Vagina (tissue), 2 donors: ENCODE measurements at regions not wholly inside any gene's neighbourhood (a gene's known extent, or its start where the extent isn't known, plus 50 kb on each side); places are given as distances from the start of the nearest gene placed in this dataset.

Source experiments
- DNase-seq, 2 donors: peaks; one replicate each; pipeline ENCODE4 v3.0.0-alpha.2; 2017; ENCODE audit errors: extremely low spot score in 2 of 2
- H3K27ac ChIP-seq: fragments of 200-600 bp; sonication (generic); one replicate; pipeline ENCODE4 v1.5.1; 2019
- H3K27me3 ChIP-seq: fragments of 200-600 bp; sonication (generic); one replicate; pipeline ENCODE4 v1.5.1; 2019
- H3K36me3 ChIP-seq, 2 donors: fragments of 200-600 bp; sonication (generic); one replicate each; pipeline ENCODE4 v1.5.1; 2017 to 2019
- H3K4me1 ChIP-seq: fragments of 200-600 bp; sonication (generic); one replicate; pipeline ENCODE4 v1.5.1; 2019
- H3K4me3 ChIP-seq, 2 donors: fragments of 200-600 bp; sonication (generic); 1 replicate in 1 of 2; 2 replicates in 1 of 2; pipeline ENCODE4 v1.5.1; 2016 to 2019
- H3K9me3 ChIP-seq: fragments of 200-600 bp; sonication (generic); one replicate; pipeline ENCODE4 v1.5.1; 2019
- POLR2A ChIP-seq, 2 donors: fragments of 450-650 bp; IDR thresholded peaks; one replicate each; pipeline ENCODE4 v1.6.1; 2017; ENCODE audit warnings: antibody characterized with exemption in 2 of 2, mild to moderate bottlenecking in 2 of 2, moderate library complexity in 2 of 2
- POLR2AphosphoS5 ChIP-seq, 2 donors: sonication (generic); formaldehyde crosslinking; IDR thresholded peaks; one replicate each; pipeline ENCODE4 v1.9.0; 2017; ENCODE audit warnings: antibody characterized with exemption in 2 of 2, mild to moderate bottlenecking in 2 of 2, low read depth in 1 of 2; ENCODE audit not compliant: insufficient read depth in 1 of 2
- intact Hi-C: fragments of 100-400 bp; cut with DNase I; formaldehyde crosslinking; loops from one replicate; pipeline ENCODE4 v1.15.1; 2023
- TF ChIP-seq, protein P1 (sequence below), 3 experiments: fragments of 450-650 bp in 2 of 3; fragments of 200-600 bp in 1 of 3; sonication (generic) in 1 of 3; IDR thresholded peaks; one replicate each; pipeline ENCODE4 v1.5.1; 2017 to 2019; ENCODE audit warnings: antibody characterized with exemption in 3 of 3, mild to moderate bottlenecking in 2 of 3, moderate library complexity in 2 of 3

DNA sequence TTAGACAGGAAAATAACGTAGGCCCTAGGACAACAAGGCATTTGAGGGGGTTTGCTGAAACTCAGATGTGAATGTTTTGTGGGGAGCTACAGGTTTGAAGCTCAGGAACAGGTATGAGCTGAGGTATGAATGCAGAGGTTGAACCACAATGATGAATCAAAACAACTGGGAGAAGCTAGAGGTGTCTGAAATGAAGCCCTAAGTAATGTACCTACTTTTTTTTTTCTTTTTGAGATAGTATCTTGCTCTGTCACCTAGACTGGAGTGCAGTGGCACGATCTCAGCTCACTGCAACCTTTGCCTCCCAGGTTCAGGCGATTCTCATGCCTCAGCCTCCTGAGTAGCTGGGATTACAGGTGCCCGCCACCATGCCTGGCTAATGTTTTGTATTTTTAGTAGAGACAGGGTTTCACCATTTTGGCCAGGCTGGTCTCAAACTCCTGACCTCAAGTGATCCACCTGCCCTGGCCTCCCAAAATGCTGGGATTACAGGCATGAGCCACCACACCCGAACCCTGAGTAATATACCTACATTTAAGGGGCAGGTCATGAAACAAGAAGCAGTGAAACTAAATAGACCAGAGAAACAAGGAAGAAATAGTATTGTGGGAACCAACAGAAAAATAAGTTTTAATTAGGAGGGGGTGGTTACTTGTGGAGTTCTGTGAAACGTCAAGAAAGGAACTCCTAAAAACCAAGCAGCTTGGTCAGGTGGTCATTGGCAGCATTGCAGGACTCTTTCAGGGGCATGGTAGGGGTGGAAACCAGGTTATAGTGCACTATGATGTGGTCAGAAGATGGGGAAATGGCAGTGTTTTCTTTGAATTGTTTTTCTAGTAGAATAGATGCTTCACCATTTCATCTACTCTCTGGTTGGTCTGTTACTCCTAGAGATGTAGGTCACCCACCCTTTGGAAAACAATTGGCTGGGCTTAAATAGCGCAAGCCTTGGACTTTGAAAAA is 138.1 kb downstream of the CD164 start:
- TF ChIP-seq, protein P1, sequence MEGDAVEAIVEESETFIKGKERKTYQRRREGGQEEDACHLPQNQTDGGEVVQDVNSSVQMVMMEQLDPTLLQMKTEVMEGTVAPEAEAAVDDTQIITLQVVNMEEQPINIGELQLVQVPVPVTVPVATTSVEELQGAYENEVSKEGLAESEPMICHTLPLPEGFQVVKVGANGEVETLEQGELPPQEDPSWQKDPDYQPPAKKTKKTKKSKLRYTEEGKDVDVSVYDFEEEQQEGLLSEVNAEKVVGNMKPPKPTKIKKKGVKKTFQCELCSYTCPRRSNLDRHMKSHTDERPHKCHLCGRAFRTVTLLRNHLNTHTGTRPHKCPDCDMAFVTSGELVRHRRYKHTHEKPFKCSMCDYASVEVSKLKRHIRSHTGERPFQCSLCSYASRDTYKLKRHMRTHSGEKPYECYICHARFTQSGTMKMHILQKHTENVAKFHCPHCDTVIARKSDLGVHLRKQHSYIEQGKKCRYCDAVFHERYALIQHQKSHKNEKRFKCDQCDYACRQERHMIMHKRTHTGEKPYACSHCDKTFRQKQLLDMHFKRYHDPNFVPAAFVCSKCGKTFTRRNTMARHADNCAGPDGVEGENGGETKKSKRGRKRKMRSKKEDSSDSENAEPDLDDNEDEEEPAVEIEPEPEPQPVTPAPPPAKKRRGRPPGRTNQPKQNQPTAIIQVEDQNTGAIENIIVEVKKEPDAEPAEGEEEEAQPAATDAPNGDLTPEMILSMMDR (IDR thresholded peaks at IDR 0.05): no peak
- TF ChIP-seq POLR2A (IDR thresholded peaks at IDR 0.05) (no peak), POLR2AphosphoS5 (IDR thresholded peaks at IDR 0.05; ENCODE audit: insufficient read depth in 1 of 2, low read depth in 1 of 2) (no peak)
- Histone ChIP-seq H3K27ac (no peak overlapping the region), H3K27me3 (no peaks in the 10 kb centered on the region), H3K4me1 (no peaks in the 10 kb centered on the region), H3K36me3 (no peaks in the 10 kb centered on the region), H3K4me3 (no peak overlapping the region), H3K9me3 (no peaks in the 10 kb centered on the region)
- no peak for DNase-seq
- intact Hi-C loops: no loop called here

DNA sequence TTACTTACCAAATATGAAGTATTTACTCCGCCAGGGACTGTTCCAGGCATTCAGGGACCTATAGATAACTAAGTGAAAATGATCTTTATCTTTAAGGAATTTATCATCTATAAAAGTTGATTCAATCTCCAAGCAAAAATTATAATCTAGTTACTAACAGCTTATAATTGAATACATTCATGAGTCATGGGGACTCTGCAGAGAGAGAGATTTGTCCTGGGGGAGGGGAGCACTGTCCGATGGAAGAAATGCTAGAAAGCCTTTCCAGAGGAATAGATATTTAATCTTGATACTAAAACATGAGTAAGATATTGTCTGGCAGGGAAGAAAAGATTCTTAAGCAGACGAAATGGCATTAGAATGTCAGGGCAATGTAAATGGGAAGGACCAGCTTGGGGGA is 139.3 kb downstream of the CD164 start:
- Histone ChIP-seq H3K27ac (no peak overlapping the region), H3K4me1 (no peaks in the 10 kb centered on the region), H3K27me3 (no peaks in the 10 kb centered on the region), H3K4me3 (no peak overlapping the region), H3K9me3 (no peaks in the 10 kb centered on the region), H3K36me3 (no peaks in the 10 kb centered on the region)
- TF ChIP-seq, protein P1 (IDR thresholded peaks at IDR 0.05): no peak
- DNase-seq: no peak
- intact Hi-C loops: no loop called here

DNA sequence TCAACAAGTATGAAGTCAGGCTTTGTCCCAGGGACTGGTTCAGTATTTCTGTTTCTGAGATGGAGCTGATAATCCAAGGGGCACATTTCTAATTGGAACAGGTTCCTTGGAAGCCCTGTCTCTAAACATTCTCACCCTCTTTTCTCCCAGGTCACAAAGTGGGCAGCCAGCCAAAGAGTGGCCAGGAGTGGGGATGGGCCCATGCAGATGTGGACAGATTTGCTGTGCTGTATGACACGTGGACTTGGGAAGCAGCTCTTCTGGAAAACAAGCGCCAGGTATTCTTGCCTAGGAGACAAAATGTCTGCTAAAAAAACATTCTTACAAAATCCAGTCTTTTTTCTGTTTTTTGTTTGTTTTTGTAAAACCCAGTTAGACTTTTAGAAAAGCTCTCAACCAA is 140.2 kb downstream of the CD164 start:
- no peak for TF ChIP-seq POLR2AphosphoS5 (IDR thresholded peaks at IDR 0.05; ENCODE audit: insufficient read depth in 1 of 2, low read depth in 1 of 2)
- TF ChIP-seq, protein P1 (IDR thresholded peaks at IDR 0.05): no peak
- no peak for TF ChIP-seq POLR2A (IDR thresholded peaks at IDR 0.05)
- intact Hi-C loops: no loop called here
- Histone ChIP-seq H3K9me3 (no peaks in the 10 kb centered on the region), H3K4me1 (no peaks in the 10 kb centered on the region), H3K27me3 (no peaks in the 10 kb centered on the region), H3K36me3 (no peaks in the 10 kb centered on the region), H3K27ac (no peak overlapping the region), H3K4me3 (no peak overlapping the region)
- DNase-seq: no peak

DNA sequence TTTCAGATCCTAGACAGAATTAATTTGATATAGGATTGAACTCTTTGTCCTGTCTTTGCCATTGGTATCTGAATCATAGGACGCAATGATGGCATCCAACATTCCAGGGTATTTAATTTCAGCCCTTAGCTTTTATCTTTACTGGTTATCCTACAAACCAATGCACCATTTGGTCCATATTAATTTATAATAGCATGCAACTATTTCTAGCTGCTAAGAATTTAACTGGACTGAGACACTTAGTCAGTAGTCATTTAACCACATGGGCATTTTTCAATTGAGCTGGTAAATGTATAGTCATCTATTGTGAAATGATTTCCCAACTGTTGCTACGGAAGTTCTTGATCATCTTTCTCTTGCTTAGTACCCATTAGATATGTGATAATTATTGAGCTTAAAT is 141.1 kb downstream of the CD164 start:
- intact Hi-C loops: no loop called here
- no peaks in the 10 kb centered on the region for H3K36me3 ChIP-seq
- no peaks in the 10 kb centered on the region for H3K27me3 ChIP-seq
- no peaks in the 10 kb centered on the region for H3K9me3 ChIP-seq
- H3K4me1 ChIP-seq: no peaks in the 10 kb centered on the region
- no peak overlapping the region for H3K4me3 ChIP-seq
- TF ChIP-seq POLR2AphosphoS5 (IDR thresholded peaks at IDR 0.05; ENCODE audit: insufficient read depth in 1 of 2, low read depth in 1 of 2) (no peak), POLR2A (IDR thresholded peaks at IDR 0.05) (no peak)
- TF ChIP-seq, protein P1 (IDR thresholded peaks at IDR 0.05): no peak
- no peak for DNase-seq
- no peak overlapping the region for H3K27ac ChIP-seq

DNA sequence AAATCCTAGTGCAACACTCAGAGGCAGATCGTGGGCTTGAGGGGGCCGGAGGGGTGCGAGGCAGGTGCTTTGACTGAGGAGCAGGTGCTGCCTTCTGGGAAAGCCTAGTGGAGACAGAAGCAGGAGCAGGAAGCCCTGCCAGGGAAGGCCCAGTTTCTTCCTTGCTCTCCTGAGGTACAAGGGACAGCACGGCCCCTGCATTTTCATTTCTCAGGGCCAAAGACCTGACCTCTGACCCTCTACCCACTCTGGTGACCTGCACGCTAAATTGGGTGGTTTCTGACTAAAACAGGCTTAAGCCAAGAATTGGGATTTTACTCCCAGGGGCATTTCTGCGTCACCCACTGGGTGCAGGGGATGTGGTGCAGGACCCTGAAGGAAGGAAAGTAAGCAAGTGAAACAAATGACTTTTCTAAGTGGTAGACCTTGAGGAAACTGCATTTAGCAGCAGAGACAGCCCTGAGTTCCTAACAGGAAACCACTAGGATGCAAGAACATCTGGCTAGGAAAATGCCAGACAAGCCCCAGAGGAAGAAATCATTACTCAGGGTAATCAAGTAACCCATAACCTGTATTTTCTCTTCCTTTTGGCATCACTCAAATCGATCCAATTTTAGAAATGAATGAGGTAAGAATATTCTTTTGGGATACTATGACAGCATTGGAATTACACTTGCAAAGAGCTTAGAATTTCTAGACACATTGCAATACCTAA is 141.7 kb downstream of the CD164 start:
- H3K4me1 ChIP-seq: no peaks in the 10 kb centered on the region
- H3K9me3 ChIP-seq: no peaks in the 10 kb centered on the region
- DNase-seq: no peak
- no peaks in the 10 kb centered on the region for H3K36me3 ChIP-seq
- H3K27ac ChIP-seq: no peak overlapping the region
- H3K4me3 ChIP-seq: no peak overlapping the region
- no peaks in the 10 kb centered on the region for H3K27me3 ChIP-seq
- no peak for TF ChIP-seq POLR2A (IDR thresholded peaks at IDR 0.05)
- TF ChIP-seq, protein P1 (IDR thresholded peaks at IDR 0.05): no peak
- no peak for TF ChIP-seq POLR2AphosphoS5 (IDR thresholded peaks at IDR 0.05; ENCODE audit: insufficient read depth in 1 of 2, low read depth in 1 of 2)
- intact Hi-C loops: no loop called here
